SJCRH30 (cell line): ENCODE measurements at regions not wholly inside any gene's neighbourhood (a gene's known extent, or its start where the extent isn't known, plus 50 kb on each side); places are given as distances from the start of the nearest gene placed in this dataset.

Source experiments
- DNase-seq, 2 experiments: peaks; one replicate each; pipeline ENCODE4 v3.0.0-alpha.2; 2015 to 2020
- H3K27ac ChIP-seq: fragments of 250-450 bp; sonication (Bioruptor Pico); 2 replicates; pipeline ENCODE4 v1.5.1; 2020; ENCODE audit warnings: mild to moderate bottlenecking, moderate library complexity
- H3K27me3 ChIP-seq: fragments of 250-450 bp; sonication (Bioruptor Pico); 2 replicates; pipeline ENCODE4 v1.5.1; 2020; ENCODE audit warnings: mild to moderate bottlenecking, moderate library complexity
- H3K36me3 ChIP-seq: fragments of 250-450 bp; sonication (Bioruptor Pico); 2 replicates; pipeline ENCODE4 v1.5.1; 2020; ENCODE audit warnings: mild to moderate bottlenecking, moderate library complexity
- H3K4me1 ChIP-seq: fragments of 250-450 bp; sonication (Bioruptor Pico); 2 replicates; pipeline ENCODE4 v1.5.1; 2020; ENCODE audit warnings: mild to moderate bottlenecking, moderate library complexity
- H3K4me3 ChIP-seq: fragments of 250-450 bp; sonication (Bioruptor Pico); 2 replicates; pipeline ENCODE4 v1.5.1; 2020; ENCODE audit warnings: mild to moderate bottlenecking, moderate library complexity
- H3K9me3 ChIP-seq: fragments of 250-450 bp; sonication (Bioruptor Pico); replicated peaks from 2 replicates; pipeline ENCODE4 v1.5.1; 2020; ENCODE audit warnings: mild to moderate bottlenecking, moderate library complexity

GRCh38 chr7:33762911-33763306 is 142.4 kb upstream of the BMPER start:
- Histone ChIP-seq H3K27me3 (no peaks in the 10 kb centered on the region), H3K36me3 (no peaks in the 10 kb centered on the region), H3K4me3 (peak overlapping the region; percentile 21), H3K9me3 (no peaks in the 10 kb centered on the region), H3K27ac (peak overlapping the region; percentile 86), H3K4me1 (peaks cover 31% of the 10 kb centered on the region)
- peak; percentile 50 to 79 for DNase-seq

- Histone ChIP-seq H3K4me3 (no peak overlapping the region), H3K36me3 (no peaks in the 10 kb centered on the region), H3K9me3 (no peaks in the 10 kb centered on the region), H3K27me3 (no peaks in the 10 kb centered on the region), H3K4me1 (peaks cover 31% of the 10 kb centered on the region), H3K27ac (no peak overlapping the region)
- no peak for DNase-seq
Observed at GRCh38 chr7:33764752-33765451, 140.4 kb upstream of the BMPER start.

GRCh38 chr7:33766405-33766804 is 138.9 kb upstream of the BMPER start:
- Histone ChIP-seq H3K4me3 (no peak overlapping the region), H3K9me3 (no peaks in the 10 kb centered on the region), H3K36me3 (no peaks in the 10 kb centered on the region), H3K27me3 (no peaks in the 10 kb centered on the region), H3K27ac (no peak overlapping the region), H3K4me1 (peaks cover 21% of the 10 kb centered on the region)
- no peak for DNase-seq

GRCh38 chr7:33769930-33770329 is 135.4 kb upstream of the BMPER start:
- Histone ChIP-seq H3K27me3 (no peaks in the 10 kb centered on the region), H3K4me1 (no peaks in the 10 kb centered on the region), H3K9me3 (no peaks in the 10 kb centered on the region), H3K27ac (no peak overlapping the region), H3K36me3 (no peaks in the 10 kb centered on the region), H3K4me3 (no peak overlapping the region)
- DNase-seq, result no peak

- H3K9me3 ChIP-seq, result no peaks in the 10 kb centered on the region
- DNase-seq, result no peak
- no peaks in the 10 kb centered on the region for H3K36me3 ChIP-seq
- H3K4me3 ChIP-seq, result no peak overlapping the region
- no peaks in the 10 kb centered on the region for H3K27me3 ChIP-seq
- no peak overlapping the region for H3K27ac ChIP-seq
- no peaks in the 10 kb centered on the region for H3K4me1 ChIP-seq
Observed at GRCh38 chr7:33770576-33770975, 134.8 kb upstream of the BMPER start.

- Histone ChIP-seq H3K27me3 (no peaks in the 10 kb centered on the region), H3K9me3 (no peaks in the 10 kb centered on the region), H3K4me1 (no peaks in the 10 kb centered on the region), H3K27ac (no peak overlapping the region), H3K36me3 (no peaks in the 10 kb centered on the region), H3K4me3 (no peak overlapping the region)
- no peak for DNase-seq
Observed at GRCh38 chr7:33771422-33771821, 133.9 kb upstream of the BMPER start.

- H3K36me3 ChIP-seq, result no peaks in the 10 kb centered on the region
- no peaks in the 10 kb centered on the region for H3K27me3 ChIP-seq
- DNase-seq, result no peak
- no peak overlapping the region for H3K4me3 ChIP-seq
- no peaks in the 10 kb centered on the region for H3K9me3 ChIP-seq
- H3K4me1 ChIP-seq, result no peaks in the 10 kb centered on the region
- H3K27ac ChIP-seq, result no peak overlapping the region
Observed at GRCh38 chr7:33773053-33773452, 132.3 kb upstream of the BMPER start.

- Histone ChIP-seq H3K36me3 (no peaks in the 10 kb centered on the region), H3K9me3 (no peaks in the 10 kb centered on the region), H3K27ac (no peak overlapping the region), H3K4me3 (no peak overlapping the region), H3K27me3 (no peaks in the 10 kb centered on the region), H3K4me1 (no peaks in the 10 kb centered on the region)
- peak; percentile 25 to 41 for DNase-seq
Observed at GRCh38 chr7:33774762-33775523, 130.4 kb upstream of the BMPER start.

GRCh38 chr7:33775790-33776189 is 129.5 kb upstream of the BMPER start:
- Histone ChIP-seq H3K27ac (no peak overlapping the region), H3K36me3 (no peaks in the 10 kb centered on the region), H3K9me3 (no peaks in the 10 kb centered on the region), H3K27me3 (no peaks in the 10 kb centered on the region), H3K4me1 (no peaks in the 10 kb centered on the region), H3K4me3 (no peak overlapping the region)
- DNase-seq, result no peak

GRCh38 chr7:33776788-33777187 is 128.6 kb upstream of the BMPER start:
- Histone ChIP-seq H3K27ac (no peak overlapping the region), H3K4me1 (no peaks in the 10 kb centered on the region), H3K4me3 (no peak overlapping the region), H3K9me3 (no peaks in the 10 kb centered on the region), H3K27me3 (no peaks in the 10 kb centered on the region), H3K36me3 (no peaks in the 10 kb centered on the region)
- no peak for DNase-seq

GRCh38 chr7:33778195-33778594 is 127.1 kb upstream of the BMPER start:
- Histone ChIP-seq H3K27ac (no peak overlapping the region), H3K4me1 (no peaks in the 10 kb centered on the region), H3K27me3 (no peaks in the 10 kb centered on the region), H3K4me3 (no peak overlapping the region), H3K36me3 (no peaks in the 10 kb centered on the region), H3K9me3 (no peaks in the 10 kb centered on the region)
- DNase-seq, result no peak

GRCh38 chr7:33779216-33779615 is 126.1 kb upstream of the BMPER start:
- Histone ChIP-seq H3K4me1 (no peaks in the 10 kb centered on the region), H3K4me3 (no peak overlapping the region), H3K27ac (no peak overlapping the region), H3K27me3 (no peaks in the 10 kb centered on the region), H3K36me3 (no peaks in the 10 kb centered on the region), H3K9me3 (0 out of 2 replicates have a peak, but pooled peaks cover 1% of the 10 kb centered on the region)
- DNase-seq, result no peak

GRCh38 chr7:33781167-33781566 is 124.2 kb upstream of the BMPER start:
- Histone ChIP-seq H3K4me1 (no peaks in the 10 kb centered on the region), H3K27ac (no peak overlapping the region), H3K4me3 (no peak overlapping the region), H3K36me3 (no peaks in the 10 kb centered on the region), H3K9me3 (0 out of 2 replicates have a peak, but pooled peaks cover 3% of the 10 kb centered on the region), H3K27me3 (no peaks in the 10 kb centered on the region)
- no peak for DNase-seq

GRCh38 chr7:33781796-33782195 is 123.5 kb upstream of the BMPER start:
- Histone ChIP-seq H3K9me3 (0 out of 2 replicates have a peak, but pooled peaks cover 3% of the 10 kb centered on the region), H3K27me3 (no peaks in the 10 kb centered on the region), H3K27ac (no peak overlapping the region), H3K36me3 (no peaks in the 10 kb centered on the region), H3K4me3 (no peak overlapping the region), H3K4me1 (no peaks in the 10 kb centered on the region)
- no peak for DNase-seq

GRCh38 chr7:33784000-33784399 is 121.3 kb upstream of the BMPER start:
- Histone ChIP-seq H3K27ac (no peak overlapping the region), H3K4me3 (no peak overlapping the region), H3K36me3 (no peaks in the 10 kb centered on the region), H3K9me3 (0 out of 2 replicates have a peak, but pooled peaks cover 3% of the 10 kb centered on the region), H3K4me1 (no peaks in the 10 kb centered on the region), H3K27me3 (no peaks in the 10 kb centered on the region)
- no peak for DNase-seq
